Suprapubic skin (tissue), 3 donors: ENCODE measurements at regions not wholly inside any gene's neighbourhood (a gene's known extent, or its start where the extent isn't known, plus 50 kb on each side); places are given as distances from the start of the nearest gene placed in this dataset.

Source experiments
- POLR2AphosphoS5 ChIP-seq, 3 donors: sonication (generic); formaldehyde crosslinking; IDR thresholded peaks; one replicate each; pipeline ENCODE4 v1.6.1; 2017; ENCODE audit warnings: antibody characterized with exemption in 3 of 3
- TF ChIP-seq, protein P1 (sequence below), 2 donors: fragments of 200-600 bp in 1 of 2; fragments of 450-650 bp in 1 of 2; sonication (generic) in 1 of 2; IDR thresholded peaks; one replicate each; pipeline ENCODE4 v1.5.1; 2016 to 2019; ENCODE audit warnings: antibody characterized with exemption in 2 of 2, mild to moderate bottlenecking in 1 of 2, moderate library complexity in 1 of 2

- TF ChIP-seq, protein P1, sequence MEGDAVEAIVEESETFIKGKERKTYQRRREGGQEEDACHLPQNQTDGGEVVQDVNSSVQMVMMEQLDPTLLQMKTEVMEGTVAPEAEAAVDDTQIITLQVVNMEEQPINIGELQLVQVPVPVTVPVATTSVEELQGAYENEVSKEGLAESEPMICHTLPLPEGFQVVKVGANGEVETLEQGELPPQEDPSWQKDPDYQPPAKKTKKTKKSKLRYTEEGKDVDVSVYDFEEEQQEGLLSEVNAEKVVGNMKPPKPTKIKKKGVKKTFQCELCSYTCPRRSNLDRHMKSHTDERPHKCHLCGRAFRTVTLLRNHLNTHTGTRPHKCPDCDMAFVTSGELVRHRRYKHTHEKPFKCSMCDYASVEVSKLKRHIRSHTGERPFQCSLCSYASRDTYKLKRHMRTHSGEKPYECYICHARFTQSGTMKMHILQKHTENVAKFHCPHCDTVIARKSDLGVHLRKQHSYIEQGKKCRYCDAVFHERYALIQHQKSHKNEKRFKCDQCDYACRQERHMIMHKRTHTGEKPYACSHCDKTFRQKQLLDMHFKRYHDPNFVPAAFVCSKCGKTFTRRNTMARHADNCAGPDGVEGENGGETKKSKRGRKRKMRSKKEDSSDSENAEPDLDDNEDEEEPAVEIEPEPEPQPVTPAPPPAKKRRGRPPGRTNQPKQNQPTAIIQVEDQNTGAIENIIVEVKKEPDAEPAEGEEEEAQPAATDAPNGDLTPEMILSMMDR (IDR thresholded peaks at IDR 0.05), result no peak
- no peak for TF ChIP-seq POLR2AphosphoS5 (IDR thresholded peaks at IDR 0.05)
Measured at GRCh38 chr17:11081342-11081741, 159.7 kb upstream of the SHISA6 start.
